RWPE2 (cell line): ENCODE measurements at regions not wholly inside any gene's neighbourhood (a gene's known extent, or its start where the extent isn't known, plus 50 kb on each side); places are given as distances from the start of the nearest gene placed in this dataset.

Experiments used
- ATAC-seq: fragments of 200-7000 bp; cut with Tn5 transposase; 3 replicates; pipeline ENCODE4 v1.9.1; 2021; ENCODE audit warnings: low read depth
- DNase-seq: peaks from one replicate; pipeline ENCODE4 v3.0.0-alpha.2; 2020; ENCODE audit warnings: low spot score
- H3K27ac ChIP-seq: fragments of 450-650 bp; 2 replicates; pipeline ENCODE4 v1.5.1; 2017; ENCODE audit warnings: mild to moderate bottlenecking; ENCODE audit not compliant: poor library complexity, severe bottlenecking
- H3K27me3 ChIP-seq: fragments of 250-450 bp; sonication (Bioruptor Pico); 2 replicates; pipeline ENCODE4 v1.5.1; 2021; ENCODE audit warnings: mild to moderate bottlenecking, moderate library complexity; ENCODE audit not compliant: insufficient read depth, poor library complexity, severe bottlenecking
- H3K36me3 ChIP-seq: fragments of 250-450 bp; sonication (Bioruptor Pico); 2 replicates; pipeline ENCODE4 v1.5.1; 2020; ENCODE audit warnings: low read depth, mild to moderate bottlenecking, moderate library complexity
- H3K4me1 ChIP-seq: fragments of 250-450 bp; sonication (Bioruptor Pico); 2 replicates; pipeline ENCODE4 v1.5.1; 2021; ENCODE audit warnings: mild to moderate bottlenecking, moderate library complexity; ENCODE audit not compliant: insufficient read depth, poor library complexity, severe bottlenecking
- H3K4me3 ChIP-seq: fragments of 250-450 bp; sonication (Bioruptor Pico); 2 replicates; pipeline ENCODE4 v1.5.1; 2021; ENCODE audit warnings: mild to moderate bottlenecking, moderate library complexity; ENCODE audit not compliant: severe bottlenecking
- H3K9me3 ChIP-seq: fragments of 250-450 bp; sonication (Bioruptor Pico); 2 replicates; pipeline ENCODE4 v1.5.1; 2021; ENCODE audit warnings: mild to moderate bottlenecking, moderate library complexity; ENCODE audit not compliant: severe bottlenecking
- TF ChIP-seq, protein P1 (sequence below): fragments of 450-650 bp; IDR thresholded peaks from one replicate; pipeline ENCODE4 v1.5.1; 2017; ENCODE audit warnings: mild to moderate bottlenecking, moderate library complexity; ENCODE audit not compliant: poor library complexity, severe bottlenecking

DNA sequence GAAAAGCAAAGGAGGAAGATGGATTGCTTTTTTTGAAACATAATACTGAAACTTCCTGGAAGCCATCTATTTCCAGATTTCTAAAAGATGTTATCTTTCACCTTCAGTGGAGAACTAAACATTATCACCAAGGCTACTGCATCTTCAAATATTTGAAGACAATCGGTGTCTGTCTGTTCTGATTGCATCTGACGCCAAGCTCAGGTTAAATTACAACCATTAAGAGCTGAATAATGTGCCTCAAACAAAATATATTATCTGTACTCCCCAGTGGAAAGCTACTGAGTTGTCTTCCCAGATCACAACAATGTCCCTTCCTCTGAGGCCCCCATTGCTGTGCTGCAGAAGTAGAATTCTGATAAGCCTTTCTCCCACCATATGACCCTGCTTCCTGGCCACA, 342.3 kb downstream of the PLK2 start:
- H3K36me3 ChIP-seq: no peaks in the 10 kb centered on the region
- H3K27me3 ChIP-seq: no peaks in the 10 kb centered on the region
- H3K9me3 ChIP-seq: no peaks in the 10 kb centered on the region
- no peak overlapping the region for H3K4me3 ChIP-seq
- H3K27ac ChIP-seq: no peak overlapping the region
- ATAC-seq (no peak), DNase-seq (no peak)
- H3K4me1 ChIP-seq: peaks cover 15% of the 10 kb centered on the region
- TF ChIP-seq, protein P1, sequence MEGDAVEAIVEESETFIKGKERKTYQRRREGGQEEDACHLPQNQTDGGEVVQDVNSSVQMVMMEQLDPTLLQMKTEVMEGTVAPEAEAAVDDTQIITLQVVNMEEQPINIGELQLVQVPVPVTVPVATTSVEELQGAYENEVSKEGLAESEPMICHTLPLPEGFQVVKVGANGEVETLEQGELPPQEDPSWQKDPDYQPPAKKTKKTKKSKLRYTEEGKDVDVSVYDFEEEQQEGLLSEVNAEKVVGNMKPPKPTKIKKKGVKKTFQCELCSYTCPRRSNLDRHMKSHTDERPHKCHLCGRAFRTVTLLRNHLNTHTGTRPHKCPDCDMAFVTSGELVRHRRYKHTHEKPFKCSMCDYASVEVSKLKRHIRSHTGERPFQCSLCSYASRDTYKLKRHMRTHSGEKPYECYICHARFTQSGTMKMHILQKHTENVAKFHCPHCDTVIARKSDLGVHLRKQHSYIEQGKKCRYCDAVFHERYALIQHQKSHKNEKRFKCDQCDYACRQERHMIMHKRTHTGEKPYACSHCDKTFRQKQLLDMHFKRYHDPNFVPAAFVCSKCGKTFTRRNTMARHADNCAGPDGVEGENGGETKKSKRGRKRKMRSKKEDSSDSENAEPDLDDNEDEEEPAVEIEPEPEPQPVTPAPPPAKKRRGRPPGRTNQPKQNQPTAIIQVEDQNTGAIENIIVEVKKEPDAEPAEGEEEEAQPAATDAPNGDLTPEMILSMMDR: no peak

DNA sequence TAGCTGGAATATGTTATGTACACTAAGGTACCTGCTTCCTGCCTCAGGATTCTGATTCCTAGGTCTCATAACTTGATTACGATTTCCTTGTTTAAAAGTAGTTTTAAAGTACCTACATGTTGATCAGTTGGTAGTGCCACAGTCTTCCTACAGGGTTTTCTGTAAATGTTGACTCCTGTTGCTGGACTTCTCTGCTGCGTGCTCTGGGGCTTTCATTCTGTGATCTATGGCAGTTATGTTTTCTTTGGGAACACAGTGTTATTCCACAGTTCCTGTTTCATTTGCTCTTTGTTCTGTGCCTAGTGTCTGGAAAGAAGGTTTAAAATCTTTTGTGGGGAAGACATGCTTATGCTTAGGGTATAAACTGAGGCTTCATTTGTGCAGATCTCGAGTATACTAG, 343.5 kb downstream of the PLK2 start:
- TF ChIP-seq, protein P1: no peak
- H3K4me3 ChIP-seq: no peak overlapping the region
- H3K36me3 ChIP-seq: no peaks in the 10 kb centered on the region
- H3K9me3 ChIP-seq: no peaks in the 10 kb centered on the region
- H3K27ac ChIP-seq: no peak overlapping the region
- H3K4me1 ChIP-seq: peaks cover 15% of the 10 kb centered on the region
- H3K27me3 ChIP-seq: no peaks in the 10 kb centered on the region
- no peak for DNase-seq
- ATAC-seq: no peak

DNA sequence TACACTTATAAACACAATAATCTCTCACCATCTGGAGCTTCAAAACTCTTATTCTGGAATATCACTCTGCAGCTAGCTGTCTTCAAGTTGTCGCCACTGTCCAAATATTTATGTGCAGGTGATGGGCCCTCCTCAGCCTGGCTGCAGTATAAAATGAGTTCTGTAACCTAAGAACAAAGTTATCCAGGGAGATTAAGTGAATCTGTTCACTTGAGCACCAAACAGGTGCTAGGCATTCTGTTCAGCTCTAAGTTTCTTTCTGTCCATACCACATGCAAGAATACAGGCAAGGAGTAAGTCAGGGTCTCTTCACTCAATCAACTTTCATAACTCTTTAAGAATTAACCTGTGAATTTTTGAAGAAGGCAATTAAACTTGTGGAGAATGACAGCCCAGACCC, 344.1 kb downstream of the PLK2 start:
- TF ChIP-seq, protein P1: no peak
- Histone ChIP-seq H3K9me3 (no peaks in the 10 kb centered on the region), H3K36me3 (no peaks in the 10 kb centered on the region), H3K4me1 (peaks cover 15% of the 10 kb centered on the region), H3K4me3 (no peak overlapping the region), H3K27me3 (no peaks in the 10 kb centered on the region), H3K27ac (no peak overlapping the region)
- ATAC-seq (no peak), DNase-seq (no peak)

- ATAC-seq (peak; percentile 99), DNase-seq (no peak)
- Histone ChIP-seq H3K4me1 (peaks cover 15% of the 10 kb centered on the region), H3K9me3 (no peaks in the 10 kb centered on the region), H3K4me3 (no peak overlapping the region), H3K27ac (peak overlapping the region; percentile 33), H3K27me3 (no peaks in the 10 kb centered on the region), H3K36me3 (no peaks in the 10 kb centered on the region)
- TF ChIP-seq, protein P1: no peak
Observed at GRCh38 chr5:58114324-58114723, 345.6 kb downstream of the PLK2 start.

- H3K27ac ChIP-seq: no peak overlapping the region
- no peaks in the 10 kb centered on the region for H3K27me3 ChIP-seq
- no peak overlapping the region for H3K4me3 ChIP-seq
- ATAC-seq (no peak), DNase-seq (no peak)
- peaks cover 15% of the 10 kb centered on the region for H3K4me1 ChIP-seq
- H3K9me3 ChIP-seq: no peaks in the 10 kb centered on the region
- TF ChIP-seq, protein P1: no peak
- H3K36me3 ChIP-seq: no peaks in the 10 kb centered on the region
Observed at GRCh38 chr5:58113172-58113571, 346.7 kb downstream of the PLK2 start.
